K562 (cell line): ENCODE measurements at regions not wholly inside any gene's neighbourhood (a gene's known extent, or its start where the extent isn't known, plus 50 kb on each side); places are given as distances from the start of the nearest gene placed in this dataset.

Experiments used
- CTCF ChIP-seq, 3 experiments: IDR thresholded peaks in 2 of 3; conservative IDR thresholded peaks in 1 of 3; 2 replicates each; pipeline ENCODE4 v1.5.1; 2011 to 2012; ENCODE audit warnings: low read length in 3 of 3, mild to moderate bottlenecking in 3 of 3, control low read depth in 2 of 3, improper control_type of control experiment in 1 of 3, inconsistent platforms in 1 of 3, low read depth in 1 of 3, mixed read lengths in 1 of 3, moderate library complexity in 1 of 3; ENCODE audit not compliant: insufficient read depth in 2 of 3
- MCM2 ChIP-seq: fragments of 450-650 bp; IDR thresholded peaks from 2 replicates; pipeline ENCODE4 v1.6.1; 2017; ENCODE audit warnings: low read depth, mild to moderate bottlenecking
- NFE2 ChIP-seq: IDR thresholded peaks from 2 replicates; pipeline ENCODE4 v1.6.1; 2014; ENCODE audit warnings: antibody characterized with exemption, low read depth
- PRDM10 ChIP-seq: fragments of 450-650 bp; IDR thresholded peaks from 2 replicates; pipeline ENCODE4 v1.6.1; 2018; ENCODE audit not compliant: partially characterized antibody
- REST ChIP-seq, 2 experiments: fragments of 450-650 bp; formaldehyde crosslinking in 1 of 2; IDR thresholded peaks; 2 replicates each; pipeline versions ENCODE4 v1.4.0 to v1.6.1; 2014 to 2020; ENCODE audit warnings: mild to moderate bottlenecking in 2 of 2, borderline replicate concordance in 1 of 2, low read depth in 1 of 2
- TCF15 ChIP-seq: fragments of 250-450 bp; sonication (Bioruptor Pico); IDR thresholded peaks from 2 replicates; pipeline ENCODE4 v1.8.0; 2022; ENCODE audit warnings: moderate library complexity, mild to moderate bottlenecking, inconsistent platforms
- TCF7L2 ChIP-seq: fragments of 150-350 bp; IDR thresholded peaks from 2 replicates; pipeline ENCODE4 v1.6.1; 2016; ENCODE audit warnings: low read depth, mild to moderate bottlenecking, low read length, moderate library complexity
- ZNF121 ChIP-seq: sonication (generic); formaldehyde crosslinking; conservative IDR thresholded peaks from 2 replicates; pipeline ENCODE4 v1.8.0; 2022; ENCODE audit warnings: missing genetic modification reagents

GRCh38 chr4:159483110-159483781, 380.4 kb downstream of the RAPGEF2 start:
- TF ChIP-seq TCF15 (CRISPR knock-in tag) (no peak), TCF7L2 (no peak), CTCF (IDR thresholded peaks at IDR 0.05 in 2 of 3, conservative IDR thresholded peaks at IDR 0.05 in 1 of 3; ENCODE audit: insufficient read depth in 2 of 3, low read depth in 1 of 3, low read length in 3 of 3) (no peak), NFE2 (no peak), REST (IDR thresholded peaks at IDR 0.05; ENCODE audit: borderline replicate concordance) (no peak), REST (CRISPR knock-in tag; IDR thresholded peaks at IDR 0.05; ENCODE audit: low read depth) (no peak), MCM2 (no peak), PRDM10 (no peak), ZNF121 (no peak)
